Pons (tissue), 1 donor: ENCODE measurements at regions not wholly inside any gene's neighbourhood (a gene's known extent, or its start where the extent isn't known, plus 50 kb on each side); places are given as distances from the start of the nearest gene placed in this dataset.

ENCODE experiments used
- DNase-seq: peaks from one replicate; pipeline ENCODE4 v3.0.0-alpha.2; 2016; ENCODE audit warnings: low spot score

- DNase-seq = peak; percentile 61
Measured at GRCh38 chrY:8994001-8994400, 343.3 kb upstream of the TSPY4 start.

- no peak for DNase-seq
Measured at GRCh38 chrY:9001231-9001630, 336.0 kb upstream of the TSPY4 start.

GRCh38 chrY:9003739-9004138 is 333.5 kb upstream of the TSPY4 start:
- no peak for DNase-seq

- DNase-seq = no peak
Measured at GRCh38 chrY:9008648-9009047, 328.6 kb upstream of the TSPY4 start.

- DNase-seq = no peak
Measured at GRCh38 chrY:9016916-9017315, 320.3 kb upstream of the TSPY4 start.

GRCh38 chrY:9018401-9018800 is 318.9 kb upstream of the TSPY4 start:
- no peak for DNase-seq

- DNase-seq = no peak
Measured at GRCh38 chrY:9027729-9028375, 309.4 kb upstream of the TSPY4 start.

GRCh38 chrY:9029929-9030328 is 307.3 kb upstream of the TSPY4 start:
- DNase-seq = no peak

- no peak for DNase-seq
Measured at GRCh38 chrY:9034217-9034616, 303.0 kb upstream of the TSPY4 start.

GRCh38 chrY:9035246-9035645 is 302.0 kb upstream of the TSPY4 start:
- DNase-seq = no peak

GRCh38 chrY:9041474-9041873 is 295.8 kb upstream of the TSPY4 start:
- DNase-seq = no peak
